ENCODE measurements at regions not wholly inside any gene's neighbourhood (a gene's known extent, or its start where the extent isn't known, plus 50 kb on each side); places are given as distances from the start of the nearest gene placed in this dataset.

DNA sequence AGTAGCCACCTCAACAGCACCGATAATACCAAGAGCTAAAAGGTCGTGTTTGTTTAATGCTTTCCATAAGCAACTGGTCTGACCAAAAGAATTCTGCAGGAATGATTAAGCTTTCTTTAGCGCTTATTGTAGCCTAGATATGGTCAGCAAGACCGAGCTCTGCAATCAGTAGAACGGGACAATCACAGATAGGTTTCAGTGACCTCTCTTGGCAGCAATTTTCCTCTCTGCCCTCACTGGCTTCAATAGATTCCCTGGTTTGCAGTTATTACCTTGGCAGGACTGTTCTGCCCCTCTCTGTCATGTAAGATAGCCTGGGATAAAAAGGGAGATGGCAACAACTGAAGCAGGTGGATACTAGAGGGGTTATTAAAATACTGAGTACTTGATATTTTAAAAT is 337.1 kb upstream of the NECTIN3 start:
- TF ChIP-seq, protein P1, sequence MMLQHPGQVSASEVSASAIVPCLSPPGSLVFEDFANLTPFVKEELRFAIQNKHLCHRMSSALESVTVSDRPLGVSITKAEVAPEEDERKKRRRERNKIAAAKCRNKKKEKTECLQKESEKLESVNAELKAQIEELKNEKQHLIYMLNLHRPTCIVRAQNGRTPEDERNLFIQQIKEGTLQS (IDR thresholded peaks at IDR 0.05) = no peak
- TF ChIP-seq, protein P2, sequence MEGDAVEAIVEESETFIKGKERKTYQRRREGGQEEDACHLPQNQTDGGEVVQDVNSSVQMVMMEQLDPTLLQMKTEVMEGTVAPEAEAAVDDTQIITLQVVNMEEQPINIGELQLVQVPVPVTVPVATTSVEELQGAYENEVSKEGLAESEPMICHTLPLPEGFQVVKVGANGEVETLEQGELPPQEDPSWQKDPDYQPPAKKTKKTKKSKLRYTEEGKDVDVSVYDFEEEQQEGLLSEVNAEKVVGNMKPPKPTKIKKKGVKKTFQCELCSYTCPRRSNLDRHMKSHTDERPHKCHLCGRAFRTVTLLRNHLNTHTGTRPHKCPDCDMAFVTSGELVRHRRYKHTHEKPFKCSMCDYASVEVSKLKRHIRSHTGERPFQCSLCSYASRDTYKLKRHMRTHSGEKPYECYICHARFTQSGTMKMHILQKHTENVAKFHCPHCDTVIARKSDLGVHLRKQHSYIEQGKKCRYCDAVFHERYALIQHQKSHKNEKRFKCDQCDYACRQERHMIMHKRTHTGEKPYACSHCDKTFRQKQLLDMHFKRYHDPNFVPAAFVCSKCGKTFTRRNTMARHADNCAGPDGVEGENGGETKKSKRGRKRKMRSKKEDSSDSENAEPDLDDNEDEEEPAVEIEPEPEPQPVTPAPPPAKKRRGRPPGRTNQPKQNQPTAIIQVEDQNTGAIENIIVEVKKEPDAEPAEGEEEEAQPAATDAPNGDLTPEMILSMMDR (IDR thresholded peaks at IDR 0.05; ENCODE audit: low read depth, low read length, missing input control) = no peak
- TF ChIP-seq TAF1 (conservative IDR thresholded peaks at IDR 0.05) (no peak), RAD21 (IDR thresholded peaks at IDR 0.05) (peak; percentile 49 to 56), SP1 (IDR thresholded peaks at IDR 0.05) (no peak), GABPA (IDR thresholded peaks at IDR 0.05 in 1 of 2, conservative IDR thresholded peaks at IDR 0.05 in 1 of 2) (no peak), YY1 (IDR thresholded peaks at IDR 0.05) (no peak), EGR1 (IDR thresholded peaks at IDR 0.05; ENCODE audit: low read depth in 2 of 2) (no peak)
- TF ChIP-seq, protein P3, sequence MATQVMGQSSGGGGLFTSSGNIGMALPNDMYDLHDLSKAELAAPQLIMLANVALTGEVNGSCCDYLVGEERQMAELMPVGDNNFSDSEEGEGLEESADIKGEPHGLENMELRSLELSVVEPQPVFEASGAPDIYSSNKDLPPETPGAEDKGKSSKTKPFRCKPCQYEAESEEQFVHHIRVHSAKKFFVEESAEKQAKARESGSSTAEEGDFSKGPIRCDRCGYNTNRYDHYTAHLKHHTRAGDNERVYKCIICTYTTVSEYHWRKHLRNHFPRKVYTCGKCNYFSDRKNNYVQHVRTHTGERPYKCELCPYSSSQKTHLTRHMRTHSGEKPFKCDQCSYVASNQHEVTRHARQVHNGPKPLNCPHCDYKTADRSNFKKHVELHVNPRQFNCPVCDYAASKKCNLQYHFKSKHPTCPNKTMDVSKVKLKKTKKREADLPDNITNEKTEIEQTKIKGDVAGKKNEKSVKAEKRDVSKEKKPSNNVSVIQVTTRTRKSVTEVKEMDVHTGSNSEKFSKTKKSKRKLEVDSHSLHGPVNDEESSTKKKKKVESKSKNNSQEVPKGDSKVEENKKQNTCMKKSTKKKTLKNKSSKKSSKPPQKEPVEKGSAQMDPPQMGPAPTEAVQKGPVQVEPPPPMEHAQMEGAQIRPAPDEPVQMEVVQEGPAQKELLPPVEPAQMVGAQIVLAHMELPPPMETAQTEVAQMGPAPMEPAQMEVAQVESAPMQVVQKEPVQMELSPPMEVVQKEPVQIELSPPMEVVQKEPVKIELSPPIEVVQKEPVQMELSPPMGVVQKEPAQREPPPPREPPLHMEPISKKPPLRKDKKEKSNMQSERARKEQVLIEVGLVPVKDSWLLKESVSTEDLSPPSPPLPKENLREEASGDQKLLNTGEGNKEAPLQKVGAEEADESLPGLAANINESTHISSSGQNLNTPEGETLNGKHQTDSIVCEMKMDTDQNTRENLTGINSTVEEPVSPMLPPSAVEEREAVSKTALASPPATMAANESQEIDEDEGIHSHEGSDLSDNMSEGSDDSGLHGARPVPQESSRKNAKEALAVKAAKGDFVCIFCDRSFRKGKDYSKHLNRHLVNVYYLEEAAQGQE (IDR thresholded peaks at IDR 0.05) = no peak
- TF ChIP-seq, protein P4, sequence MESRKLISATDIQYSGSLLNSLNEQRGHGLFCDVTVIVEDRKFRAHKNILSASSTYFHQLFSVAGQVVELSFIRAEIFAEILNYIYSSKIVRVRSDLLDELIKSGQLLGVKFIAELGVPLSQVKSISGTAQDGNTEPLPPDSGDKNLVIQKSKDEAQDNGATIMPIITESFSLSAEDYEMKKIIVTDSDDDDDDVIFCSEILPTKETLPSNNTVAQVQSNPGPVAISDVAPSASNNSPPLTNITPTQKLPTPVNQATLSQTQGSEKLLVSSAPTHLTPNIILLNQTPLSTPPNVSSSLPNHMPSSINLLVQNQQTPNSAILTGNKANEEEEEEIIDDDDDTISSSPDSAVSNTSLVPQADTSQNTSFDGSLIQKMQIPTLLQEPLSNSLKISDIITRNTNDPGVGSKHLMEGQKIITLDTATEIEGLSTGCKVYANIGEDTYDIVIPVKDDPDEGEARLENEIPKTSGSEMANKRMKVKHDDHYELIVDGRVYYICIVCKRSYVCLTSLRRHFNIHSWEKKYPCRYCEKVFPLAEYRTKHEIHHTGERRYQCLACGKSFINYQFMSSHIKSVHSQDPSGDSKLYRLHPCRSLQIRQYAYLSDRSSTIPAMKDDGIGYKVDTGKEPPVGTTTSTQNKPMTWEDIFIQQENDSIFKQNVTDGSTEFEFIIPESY (IDR thresholded peaks at IDR 0.05) = no peak
- TF ChIP-seq, protein P5, sequence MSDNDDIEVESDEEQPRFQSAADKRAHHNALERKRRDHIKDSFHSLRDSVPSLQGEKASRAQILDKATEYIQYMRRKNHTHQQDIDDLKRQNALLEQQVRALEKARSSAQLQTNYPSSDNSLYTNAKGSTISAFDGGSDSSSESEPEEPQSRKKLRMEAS (IDR thresholded peaks at IDR 0.05) = no peak
